HL-60 (cell line): ENCODE measurements at regions not wholly inside any gene's neighbourhood (a gene's known extent, or its start where the extent isn't known, plus 50 kb on each side); places are given as distances from the start of the nearest gene placed in this dataset.

Experiments used
- GABPA ChIP-seq: IDR thresholded peaks from 2 replicates; pipeline ENCODE4 v1.6.1; 2012; ENCODE audit warnings: low read depth
- POLR2AphosphoS5 ChIP-seq: IDR thresholded peaks from 2 replicates; pipeline ENCODE4 v1.6.1; 2012; ENCODE audit warnings: low read depth
- REST ChIP-seq: IDR thresholded peaks from 2 replicates; pipeline ENCODE4 v1.6.1; 2012; ENCODE audit warnings: low read depth; ENCODE audit not compliant: insufficient replicate concordance
- TF ChIP-seq, protein P1 (sequence below): IDR thresholded peaks from one replicate; pipeline ENCODE4 v1.5.1; 2011; ENCODE audit warnings: low read length, control low read depth, inconsistent platforms; ENCODE audit not compliant: insufficient read depth

GRCh38 chr1:222956601-222957000 is 141.8 kb downstream of the DISP1 start:
- TF ChIP-seq, protein P1, sequence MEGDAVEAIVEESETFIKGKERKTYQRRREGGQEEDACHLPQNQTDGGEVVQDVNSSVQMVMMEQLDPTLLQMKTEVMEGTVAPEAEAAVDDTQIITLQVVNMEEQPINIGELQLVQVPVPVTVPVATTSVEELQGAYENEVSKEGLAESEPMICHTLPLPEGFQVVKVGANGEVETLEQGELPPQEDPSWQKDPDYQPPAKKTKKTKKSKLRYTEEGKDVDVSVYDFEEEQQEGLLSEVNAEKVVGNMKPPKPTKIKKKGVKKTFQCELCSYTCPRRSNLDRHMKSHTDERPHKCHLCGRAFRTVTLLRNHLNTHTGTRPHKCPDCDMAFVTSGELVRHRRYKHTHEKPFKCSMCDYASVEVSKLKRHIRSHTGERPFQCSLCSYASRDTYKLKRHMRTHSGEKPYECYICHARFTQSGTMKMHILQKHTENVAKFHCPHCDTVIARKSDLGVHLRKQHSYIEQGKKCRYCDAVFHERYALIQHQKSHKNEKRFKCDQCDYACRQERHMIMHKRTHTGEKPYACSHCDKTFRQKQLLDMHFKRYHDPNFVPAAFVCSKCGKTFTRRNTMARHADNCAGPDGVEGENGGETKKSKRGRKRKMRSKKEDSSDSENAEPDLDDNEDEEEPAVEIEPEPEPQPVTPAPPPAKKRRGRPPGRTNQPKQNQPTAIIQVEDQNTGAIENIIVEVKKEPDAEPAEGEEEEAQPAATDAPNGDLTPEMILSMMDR = no peak
- no peak for TF ChIP-seq REST
- no peak for TF ChIP-seq POLR2AphosphoS5
- no peak for TF ChIP-seq GABPA
